SK-N-SH (cell line): ENCODE measurements at regions not wholly inside any gene's neighbourhood (a gene's known extent, or its start where the extent isn't known, plus 50 kb on each side); places are given as distances from the start of the nearest gene placed in this dataset.

Experiments
- CHD2 ChIP-seq: fragments of 150-350 bp; IDR thresholded peaks from 2 replicates; pipeline ENCODE4 v1.6.1; 2018; ENCODE audit warnings: low read length; ENCODE audit not compliant: partially characterized antibody
- GABPA ChIP-seq: IDR thresholded peaks from 2 replicates; pipeline ENCODE4 v1.4.0; 2012; ENCODE audit warnings: low read depth, mild to moderate bottlenecking
- JUND ChIP-seq: IDR thresholded peaks from 2 replicates; pipeline ENCODE4 v1.4.0; 2012
- NFIC ChIP-seq: IDR thresholded peaks from 2 replicates; pipeline ENCODE4 v1.4.0; 2012; ENCODE audit warnings: borderline replicate concordance
- POLR2AphosphoS5 ChIP-seq: IDR thresholded peaks from 2 replicates; pipeline ENCODE4 v1.6.1; 2012; ENCODE audit warnings: low read depth, low read length
- RAD21 ChIP-seq: IDR thresholded peaks from 2 replicates; pipeline ENCODE4 v1.6.1; 2012; ENCODE audit warnings: mild to moderate bottlenecking, low read length
- RFX5 ChIP-seq: IDR thresholded peaks from 2 replicates; pipeline ENCODE4 v1.6.1; 2012; ENCODE audit warnings: mild to moderate bottlenecking, improper control_type of control experiment, low read length
- SIN3A ChIP-seq: IDR thresholded peaks from 2 replicates; pipeline ENCODE4 v1.6.1; 2012; ENCODE audit warnings: low read depth, mild to moderate bottlenecking, low read length, moderate library complexity, borderline replicate concordance
- SMC3 ChIP-seq: IDR thresholded peaks from 2 replicates; pipeline ENCODE4 v1.6.1; 2012; ENCODE audit warnings: low read depth, low read length, improper control_type of control experiment
- TF ChIP-seq, protein P1 (sequence below): fragments of 200-600 bp; sonication (generic); IDR thresholded peaks from 2 replicates; pipeline ENCODE4 v1.6.1; 2017; ENCODE audit warnings: antibody characterized with exemption, mild to moderate bottlenecking, moderate library complexity

DNA sequence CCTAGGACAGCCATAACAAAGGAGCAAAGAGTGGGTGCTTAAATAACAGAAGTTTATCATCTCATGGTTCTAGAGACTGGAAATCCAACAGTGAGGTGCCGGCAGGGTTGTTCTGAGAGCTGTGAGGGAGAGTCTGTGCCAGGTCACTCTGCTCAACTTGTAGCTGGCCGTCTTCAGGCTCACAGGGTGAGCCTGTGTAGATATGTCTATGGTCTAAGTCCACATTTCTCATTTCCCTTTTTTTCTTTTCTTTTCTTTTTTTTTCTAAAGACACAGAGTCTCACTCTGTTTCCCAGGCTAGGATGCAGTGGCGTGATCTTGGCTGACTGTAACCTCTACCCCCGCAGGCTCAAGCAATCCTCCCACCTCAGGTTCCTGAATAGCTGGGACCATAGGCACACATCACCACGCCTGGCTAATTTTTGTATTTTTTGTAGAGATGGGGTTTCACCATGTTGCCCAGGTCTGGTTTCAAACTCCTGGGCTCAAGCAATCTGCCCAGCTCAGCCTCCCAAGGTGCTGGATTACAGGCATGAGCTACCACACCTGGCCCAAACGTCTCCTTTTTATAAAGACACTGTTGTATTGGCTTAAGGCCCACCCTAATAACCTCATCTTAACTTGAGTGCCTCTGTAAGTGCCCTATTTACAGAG is 142.2 kb downstream of the SP3 start:
- TF ChIP-seq, protein P1, sequence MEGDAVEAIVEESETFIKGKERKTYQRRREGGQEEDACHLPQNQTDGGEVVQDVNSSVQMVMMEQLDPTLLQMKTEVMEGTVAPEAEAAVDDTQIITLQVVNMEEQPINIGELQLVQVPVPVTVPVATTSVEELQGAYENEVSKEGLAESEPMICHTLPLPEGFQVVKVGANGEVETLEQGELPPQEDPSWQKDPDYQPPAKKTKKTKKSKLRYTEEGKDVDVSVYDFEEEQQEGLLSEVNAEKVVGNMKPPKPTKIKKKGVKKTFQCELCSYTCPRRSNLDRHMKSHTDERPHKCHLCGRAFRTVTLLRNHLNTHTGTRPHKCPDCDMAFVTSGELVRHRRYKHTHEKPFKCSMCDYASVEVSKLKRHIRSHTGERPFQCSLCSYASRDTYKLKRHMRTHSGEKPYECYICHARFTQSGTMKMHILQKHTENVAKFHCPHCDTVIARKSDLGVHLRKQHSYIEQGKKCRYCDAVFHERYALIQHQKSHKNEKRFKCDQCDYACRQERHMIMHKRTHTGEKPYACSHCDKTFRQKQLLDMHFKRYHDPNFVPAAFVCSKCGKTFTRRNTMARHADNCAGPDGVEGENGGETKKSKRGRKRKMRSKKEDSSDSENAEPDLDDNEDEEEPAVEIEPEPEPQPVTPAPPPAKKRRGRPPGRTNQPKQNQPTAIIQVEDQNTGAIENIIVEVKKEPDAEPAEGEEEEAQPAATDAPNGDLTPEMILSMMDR: no peak
- TF ChIP-seq SIN3A (no peak), GABPA (no peak), POLR2AphosphoS5 (no peak), NFIC (no peak), SMC3 (no peak), RAD21 (no peak), JUND (no peak), RFX5 (no peak), CHD2 (no peak)
